Panc1 (cell line): ENCODE measurements at regions not wholly inside any gene's neighbourhood (a gene's known extent, or its start where the extent isn't known, plus 50 kb on each side); places are given as distances from the start of the nearest gene placed in this dataset.

Experiments
- ATAC-seq: fragments of 200-7000 bp; cut with Tn5 transposase; 2 replicates; pipeline ENCODE4 v1.9.1; 2020; ENCODE audit warnings: mild to moderate bottlenecking, moderate library complexity
- BruUV-seq: library from RNA; stranded (reverse); fragments of 400-500 nt; replicated peaks from 2 replicates; lab custom pipeline; 2021; lab: Mats Ljungman, UMichigan
- CTCF ChIA-PET: fragments of 300-600 bp; sonication (Branson Sonifier 250); formaldehyde crosslinking; loops from one replicate; lab custom pipeline; 2022; ENCODE audit warnings: antibody characterized with exemption; lab: Charles Lee
- POLR2A ChIA-PET: fragments of 300-600 bp; sonication (Branson Sonifier 250); formaldehyde crosslinking; loops from one replicate; lab custom pipeline; 2022; ENCODE audit warnings: antibody characterized with exemption; lab: Charles Lee
- DNase-seq: peaks from one replicate; pipeline ENCODE4 v3.0.0-alpha.2; 2010; ENCODE audit warnings: low read depth, low spot score
- H3K27ac ChIP-seq: 2 replicates; pipeline ENCODE4 v1.5.1; 2011; ENCODE audit warnings: mild to moderate bottlenecking, low read length, inconsistent platforms
- H3K27me3 ChIP-seq: fragments of 200-500 bp; sonication (Bioruptor generic); 2 replicates; pipeline ENCODE4 v1.6.0; 2014; ENCODE audit warnings: low read length, inconsistent platforms; ENCODE audit not compliant: control insufficient read depth, insufficient read depth
- H3K36me3 ChIP-seq: fragments of 200-500 bp; sonication (Bioruptor generic); 2 replicates; pipeline ENCODE4 v1.5.1; 2014; ENCODE audit warnings: inconsistent platforms, mild to moderate bottlenecking, low read length, moderate library complexity; ENCODE audit not compliant: control insufficient read depth, insufficient read depth
- H3K4me1 ChIP-seq: 2 replicates; pipeline ENCODE4 v1.5.1; 2011; ENCODE audit warnings: inconsistent platforms, mild to moderate bottlenecking, low read length, moderate library complexity; ENCODE audit not compliant: control insufficient read depth, insufficient read depth
- H3K4me3 ChIP-seq, 2 experiments: 2 replicates each; pipeline ENCODE4 v1.5.1; 2011 to 2012; ENCODE audit warnings: low read depth in 2 of 2, low read length in 2 of 2, mild to moderate bottlenecking in 2 of 2, inconsistent platforms in 1 of 2, moderate library complexity in 1 of 2
- H3K9me3 ChIP-seq: fragments of 200-500 bp; sonication (Bioruptor generic); 2 replicates; pipeline ENCODE4 v1.5.1; 2014; ENCODE audit warnings: low read depth, mild to moderate bottlenecking, inconsistent platforms, low read length, moderate library complexity; ENCODE audit not compliant: control insufficient read depth, insufficient read depth
- CTCF ChIP-seq: fragments of 450-650 bp; IDR thresholded peaks from 2 replicates; pipeline ENCODE4 v1.5.1; 2017; ENCODE audit warnings: mild to moderate bottlenecking
- POLR2AphosphoS5 ChIP-seq: IDR thresholded peaks from 2 replicates; pipeline ENCODE4 v1.6.1; 2012; ENCODE audit warnings: mild to moderate bottlenecking, low read depth, low read length, moderate library complexity
- SIN3A ChIP-seq: IDR thresholded peaks from 2 replicates; pipeline ENCODE4 v1.6.1; 2012; ENCODE audit warnings: low read depth, mild to moderate bottlenecking, low read length, moderate library complexity, borderline replicate concordance; ENCODE audit not compliant: insufficient read depth
- TCF7L2 ChIP-seq: IDR thresholded peaks from 2 replicates; pipeline ENCODE4 v1.6.1; 2011; ENCODE audit warnings: mild to moderate bottlenecking, low read depth, low read length, inconsistent platforms
- in situ Hi-C: cut with HindIII; loops from 2 replicates; pipeline ENCODE4 v1.10.0; 2016; ENCODE audit warnings: low sequenced_read_pairs, low pct_unique_long_range_greater_than_20kb
- intact Hi-C: fragments of 100-400 bp; cut with micrococcal nuclease; formaldehyde crosslinking; loops from one replicate; pipeline ENCODE4 v1.10.0; 2022; ENCODE audit not compliant: unreplicated experiment
- TF ChIP-seq, protein P1 (sequence below), 2 experiments: IDR thresholded peaks; 2 replicates each; pipeline ENCODE4 v1.6.1; 2011 to 2012; ENCODE audit warnings: low read depth in 2 of 2, control low read depth in 1 of 2, low read length in 1 of 2, mild to moderate bottlenecking in 1 of 2, moderate library complexity in 1 of 2; ENCODE audit not compliant: insufficient read depth in 1 of 2

- BruUV-seq, result no TSS peak
- in situ Hi-C loops, result no loop called here
- intact Hi-C loops, result loop anchor here (5.0 kb wide), 1 partner anchor 371 kb away; no protein-coding TSS in a partner anchor
- POLR2A ChIA-PET, result no interaction called here
- ATAC-seq (no peak), DNase-seq (no peak)
- TF ChIP-seq CTCF, result no peak
- TF ChIP-seq, protein P1, sequence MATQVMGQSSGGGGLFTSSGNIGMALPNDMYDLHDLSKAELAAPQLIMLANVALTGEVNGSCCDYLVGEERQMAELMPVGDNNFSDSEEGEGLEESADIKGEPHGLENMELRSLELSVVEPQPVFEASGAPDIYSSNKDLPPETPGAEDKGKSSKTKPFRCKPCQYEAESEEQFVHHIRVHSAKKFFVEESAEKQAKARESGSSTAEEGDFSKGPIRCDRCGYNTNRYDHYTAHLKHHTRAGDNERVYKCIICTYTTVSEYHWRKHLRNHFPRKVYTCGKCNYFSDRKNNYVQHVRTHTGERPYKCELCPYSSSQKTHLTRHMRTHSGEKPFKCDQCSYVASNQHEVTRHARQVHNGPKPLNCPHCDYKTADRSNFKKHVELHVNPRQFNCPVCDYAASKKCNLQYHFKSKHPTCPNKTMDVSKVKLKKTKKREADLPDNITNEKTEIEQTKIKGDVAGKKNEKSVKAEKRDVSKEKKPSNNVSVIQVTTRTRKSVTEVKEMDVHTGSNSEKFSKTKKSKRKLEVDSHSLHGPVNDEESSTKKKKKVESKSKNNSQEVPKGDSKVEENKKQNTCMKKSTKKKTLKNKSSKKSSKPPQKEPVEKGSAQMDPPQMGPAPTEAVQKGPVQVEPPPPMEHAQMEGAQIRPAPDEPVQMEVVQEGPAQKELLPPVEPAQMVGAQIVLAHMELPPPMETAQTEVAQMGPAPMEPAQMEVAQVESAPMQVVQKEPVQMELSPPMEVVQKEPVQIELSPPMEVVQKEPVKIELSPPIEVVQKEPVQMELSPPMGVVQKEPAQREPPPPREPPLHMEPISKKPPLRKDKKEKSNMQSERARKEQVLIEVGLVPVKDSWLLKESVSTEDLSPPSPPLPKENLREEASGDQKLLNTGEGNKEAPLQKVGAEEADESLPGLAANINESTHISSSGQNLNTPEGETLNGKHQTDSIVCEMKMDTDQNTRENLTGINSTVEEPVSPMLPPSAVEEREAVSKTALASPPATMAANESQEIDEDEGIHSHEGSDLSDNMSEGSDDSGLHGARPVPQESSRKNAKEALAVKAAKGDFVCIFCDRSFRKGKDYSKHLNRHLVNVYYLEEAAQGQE (IDR thresholded peaks at IDR 0.05; ENCODE audit: insufficient read depth in 1 of 2, low read depth in 2 of 2, low read length in 1 of 2), result no peak
- TF ChIP-seq SIN3A, result no peak
- TF ChIP-seq TCF7L2, result no peak
- no peak for TF ChIP-seq POLR2AphosphoS5
- CTCF ChIA-PET, result interaction anchor here (3.1 kb wide), 1 partner anchor 41 kb away, joined by 55 read pairs; no protein-coding TSS in a partner anchor
- H3K4me3 ChIP-seq, result no peak overlapping the region
- H3K27me3 ChIP-seq, result no peaks in the 10 kb centered on the region
- H3K9me3 ChIP-seq, result no peaks in the 10 kb centered on the region
- H3K36me3 ChIP-seq, result no peaks in the 10 kb centered on the region; the same call in 1 of the 2 replicates
- no peak overlapping the region for H3K27ac ChIP-seq
- no peaks in the 10 kb centered on the region for H3K4me1 ChIP-seq
These were observed 70.1 kb upstream of the VEPH1 start for GRCh38 chr3:157573281-157573680.

- ATAC-seq, result peak; percentile 84
- ChIA-PET POLR2A (no interaction called here), CTCF (interaction anchor here (0.6 to 3.1 kb wide), 2 partner anchors 40 to 1231 kb away, joined by 3 to 55 read pairs; no protein-coding TSS in a partner anchor)
- H3K4me1 ChIP-seq, result no peaks in the 10 kb centered on the region
- peak; percentile 32 for DNase-seq
- H3K4me3 ChIP-seq, result no peak overlapping the region
- H3K27ac ChIP-seq, result no peak overlapping the region
- no TSS peak for BruUV-seq
- H3K9me3 ChIP-seq, result no peaks in the 10 kb centered on the region
- intact Hi-C loops (loop anchor here (1.0 to 5.0 kb wide), 2 partner anchors 40 to 370 kb away; no protein-coding TSS in a partner anchor), in situ Hi-C loops (no loop called here)
- H3K27me3 ChIP-seq, result no peaks in the 10 kb centered on the region
- TF ChIP-seq SIN3A (no peak), CTCF (peak; percentile 89)
- TF ChIP-seq, protein P1 (IDR thresholded peaks at IDR 0.05; ENCODE audit: insufficient read depth in 1 of 2, low read depth in 2 of 2, low read length in 1 of 2), result no peak
- H3K36me3 ChIP-seq, result no peaks in the 10 kb centered on the region; the same call in 1 of the 2 replicates
These were observed 69.5 kb upstream of the VEPH1 start for GRCh38 chr3:157572559-157573270.
